GM12892 (cell line): ENCODE measurements at regions not wholly inside any gene's neighbourhood (a gene's known extent, or its start where the extent isn't known, plus 50 kb on each side); places are given as distances from the start of the nearest gene placed in this dataset.

Source experiments
- DNase-seq: peaks from one replicate; pipeline ENCODE4 v3.0.0; 2011; ENCODE audit not compliant: insufficient read length
- FAIRE-seq: peaks from 2 replicates; lab custom pipeline; 2011; peaks lifted over from hg19 to GRCh38; lab: Jason Lieb, UNC
- POLR2A ChIP-seq: IDR thresholded peaks from 2 replicates; pipeline ENCODE4 v1.6.1; 2011; ENCODE audit warnings: low read depth, low read length, control low read depth
- POLR2AphosphoS5 ChIP-seq: IDR thresholded peaks from 2 replicates; pipeline ENCODE4 v1.6.1; 2011; ENCODE audit warnings: low read depth, low read length, control low read depth
- TAF1 ChIP-seq: IDR thresholded peaks from 2 replicates; pipeline ENCODE4 v1.6.1; 2011; ENCODE audit warnings: low read depth, mild to moderate bottlenecking, control low read depth, low read length, borderline replicate concordance

GRCh38 chr14:71381814-71382213 lies 474.6 kb downstream of the PCNX1 start:
- DNase-seq (no peak), FAIRE-seq (no peak)
- TF ChIP-seq TAF1 (no peak), POLR2AphosphoS5 (no peak), POLR2A (no peak)

- DNase-seq (no peak), FAIRE-seq (no peak)
- no peak for TF ChIP-seq POLR2A
- TF ChIP-seq TAF1, result no peak
- no peak for TF ChIP-seq POLR2AphosphoS5
These were observed 475.1 kb downstream of the PCNX1 start for GRCh38 chr14:71382315-71382714.

- FAIRE-seq (no peak), DNase-seq (no peak)
- TF ChIP-seq POLR2A (no peak), POLR2AphosphoS5 (no peak), TAF1 (no peak)
These were observed 476.3 kb downstream of the PCNX1 start for GRCh38 chr14:71383510-71383909.

- DNase-seq, result no peak
- FAIRE-seq, result no peak
- TF ChIP-seq TAF1 (no peak), POLR2A (no peak), POLR2AphosphoS5 (no peak)
These were observed 477.0 kb downstream of the PCNX1 start for GRCh38 chr14:71384007-71384845.

GRCh38 chr14:71387753-71388152 lies 480.5 kb downstream of the PCNX1 start:
- FAIRE-seq (no peak), DNase-seq (no peak)
- no peak for TF ChIP-seq TAF1
- no peak for TF ChIP-seq POLR2A

GRCh38 chr14:71388336-71388735 lies 481.1 kb downstream of the PCNX1 start:
- FAIRE-seq (no peak), DNase-seq (no peak)
- TF ChIP-seq POLR2A (no peak), POLR2AphosphoS5 (no peak), TAF1 (no peak)

- no peak for FAIRE-seq
- TF ChIP-seq POLR2A, result no peak
- TF ChIP-seq POLR2AphosphoS5, result no peak
- TF ChIP-seq TAF1, result no peak
- DNase-seq, result no peak
These were observed 481.6 kb downstream of the PCNX1 start for GRCh38 chr14:71388862-71389261.

- no peak for FAIRE-seq
- TF ChIP-seq POLR2A (no peak), POLR2AphosphoS5 (no peak), TAF1 (no peak)
- DNase-seq, result no peak
These were observed 487.1 kb downstream of the PCNX1 start for GRCh38 chr14:71394386-71394785.

GRCh38 chr14:71395151-71395604 lies 487.9 kb downstream of the PCNX1 start:
- TF ChIP-seq POLR2A, result no peak
- TF ChIP-seq POLR2AphosphoS5, result no peak
- FAIRE-seq (peak; percentile 33), DNase-seq (no peak)

GRCh38 chr14:71395636-71396035 lies 488.4 kb downstream of the PCNX1 start:
- FAIRE-seq (no peak), DNase-seq (no peak)
- no peak for TF ChIP-seq POLR2AphosphoS5
- no peak for TF ChIP-seq TAF1
- TF ChIP-seq POLR2A, result no peak

- no peak for TF ChIP-seq POLR2A
- no peak for TF ChIP-seq TAF1
- no peak for TF ChIP-seq POLR2AphosphoS5
- FAIRE-seq (no peak), DNase-seq (no peak)
These were observed 488.9 kb downstream of the PCNX1 start for GRCh38 chr14:71396050-71396677.

GRCh38 chr14:71397371-71397770 lies 490.1 kb downstream of the PCNX1 start:
- FAIRE-seq, result no peak
- DNase-seq, result no peak
- TF ChIP-seq POLR2A (no peak), TAF1 (no peak), POLR2AphosphoS5 (no peak)

- FAIRE-seq (no peak), DNase-seq (no peak)
- TF ChIP-seq POLR2A, result no peak
These were observed 491.2 kb downstream of the PCNX1 start for GRCh38 chr14:71398450-71398849.
